Upper lobe of left lung (tissue), 6 donors: ENCODE measurements at regions not wholly inside any gene's neighbourhood (a gene's known extent, or its start where the extent isn't known, plus 50 kb on each side); places are given as distances from the start of the nearest gene placed in this dataset.
A peak's percentile ranks its signal among the peaks of the same experiment; 100 is the strongest.

Experiments used
- ATAC-seq, 2 donors: fragments of 200-7000 bp; cut with Tn5 transposase; one replicate each; pipeline ENCODE4 v1.9.1; 2022; ENCODE audit warnings: mild to moderate bottlenecking in 2 of 2, moderate library complexity in 2 of 2; ENCODE audit not compliant: low FRiP score in 2 of 2
- DNase-seq, 2 donors: peaks; one replicate each; pipeline ENCODE4 v3.0.0-alpha.2; 2019 to 2020
- H3K27ac ChIP-seq, 4 donors: fragments of 200-600 bp; sonication (generic); one replicate each; pipeline ENCODE4 v1.5.1; 2016 to 2019
- H3K27me3 ChIP-seq, 4 donors: fragments of 200-600 bp; sonication (generic); one replicate each; pipeline ENCODE4 v1.5.1; 2017 to 2019
- H3K36me3 ChIP-seq, 4 donors: fragments of 200-600 bp; sonication (generic); one replicate each; pipeline ENCODE4 v1.5.1; 2016 to 2019
- H3K4me1 ChIP-seq, 4 donors: fragments of 200-600 bp; sonication (generic); one replicate each; pipeline ENCODE4 v1.5.1; 2018 to 2019
- H3K4me3 ChIP-seq, 4 donors: fragments of 200-600 bp; sonication (generic); one replicate each; pipeline ENCODE4 v1.5.1; 2017 to 2019; ENCODE audit warnings: mild to moderate bottlenecking in 2 of 4, moderate library complexity in 1 of 4
- H3K9me3 ChIP-seq, 4 donors: fragments of 200-600 bp; sonication (generic); one replicate each; pipeline ENCODE4 v1.5.1; 2018 to 2019
- CTCF ChIP-seq, 6 experiments: fragments of 450-650 bp in 4 of 6; fragments of 200-600 bp in 2 of 6; sonication (generic) in 2 of 6; IDR thresholded peaks; one replicate each; pipeline ENCODE4 v1.5.1; 2016 to 2019; ENCODE audit warnings: antibody characterized with exemption in 6 of 6
- EP300 ChIP-seq, 4 donors: sonication (generic); formaldehyde crosslinking; IDR thresholded peaks; one replicate each; pipeline ENCODE4 v1.5.1; 2017; ENCODE audit warnings: antibody characterized with exemption in 4 of 4, control low read depth in 2 of 4
- POLR2A ChIP-seq, 4 donors: fragments of 450-650 bp; IDR thresholded peaks; one replicate each; pipeline ENCODE4 v1.5.1; 2016 to 2017; ENCODE audit warnings: antibody characterized with exemption in 4 of 4, mild to moderate bottlenecking in 2 of 4
- POLR2AphosphoS5 ChIP-seq, 2 donors: sonication (generic); formaldehyde crosslinking; IDR thresholded peaks; one replicate each; pipeline ENCODE4 v1.5.1; 2017; ENCODE audit warnings: antibody characterized with exemption in 2 of 2
- WGBS, 2 donors: methylation state at CpG; one replicate each; pipeline ENCODE4 v1.1.5; 2017 to 2018; 5-methylcytosine and 5-hydroxymethylcytosine counted together
- donor health status: DM: no; HTN: no; CAD: no; lungs with moderate emphysema.
- donor health status: DM: no; HTN: yes; CAD: no; lungs with severe emphysema.

- no peak for TF ChIP-seq CTCF (IDR thresholded peaks at IDR 0.05)
- no peak for TF ChIP-seq EP300 (IDR thresholded peaks at IDR 0.05)
- no peak for TF ChIP-seq POLR2AphosphoS5 (IDR thresholded peaks at IDR 0.05)
- no peak for TF ChIP-seq POLR2A (IDR thresholded peaks at IDR 0.05)
- DNase-seq (peak in 1 of 2 donors; percentile 18), ATAC-seq (no peak)
- Histone ChIP-seq H3K36me3 (no peaks in the 10 kb centered on the region), H3K4me3 (no peak overlapping the region), H3K27me3 (no peaks in the 10 kb centered on the region), H3K4me1 (peaks cover 0 to 6% (median 0%) of the 10 kb centered on the region in 4 donors), H3K27ac (no peak overlapping the region), H3K9me3 (peaks cover 4 to 16% (median 13%) of the 10 kb centered on the region in 4 donors)
- 78 to 84% methylated on average over 17 to 20 of the region's 20 CpGs for WGBS, 2 donors
These were observed 274.0 kb downstream of the BRD1 start for GRCh38 chr22:49553518-49554295.

GRCh38 chr22:49553076-49553475 is 274.6 kb downstream of the BRD1 start:
- peak; percentile 5 to 56 for DNase-seq
- Histone ChIP-seq H3K9me3 (peaks cover 4 to 16% (median 13%) of the 10 kb centered on the region in 4 donors), H3K36me3 (no peaks in the 10 kb centered on the region), H3K27ac (no peak overlapping the region), H3K4me3 (no peak overlapping the region), H3K27me3 (no peaks in the 10 kb centered on the region), H3K4me1 (peaks cover 0 to 6% (median 0%) of the 10 kb centered on the region in 4 donors)
- WGBS, 2 donors = 84 to 91% methylated on average over 8 to 11 of the region's 11 CpGs
- TF ChIP-seq CTCF (IDR thresholded peaks at IDR 0.05) (no peak), POLR2AphosphoS5 (IDR thresholded peaks at IDR 0.05) (no peak), POLR2A (IDR thresholded peaks at IDR 0.05) (no peak), EP300 (IDR thresholded peaks at IDR 0.05) (no peak)
- ATAC-seq = no peak

- no peak overlapping the region for H3K27ac ChIP-seq
- peak in 1 of 2 donors; percentile 15 for DNase-seq
These were observed 275.6 kb downstream of the BRD1 start for GRCh38 chr22:49551897-49552614.

DNA sequence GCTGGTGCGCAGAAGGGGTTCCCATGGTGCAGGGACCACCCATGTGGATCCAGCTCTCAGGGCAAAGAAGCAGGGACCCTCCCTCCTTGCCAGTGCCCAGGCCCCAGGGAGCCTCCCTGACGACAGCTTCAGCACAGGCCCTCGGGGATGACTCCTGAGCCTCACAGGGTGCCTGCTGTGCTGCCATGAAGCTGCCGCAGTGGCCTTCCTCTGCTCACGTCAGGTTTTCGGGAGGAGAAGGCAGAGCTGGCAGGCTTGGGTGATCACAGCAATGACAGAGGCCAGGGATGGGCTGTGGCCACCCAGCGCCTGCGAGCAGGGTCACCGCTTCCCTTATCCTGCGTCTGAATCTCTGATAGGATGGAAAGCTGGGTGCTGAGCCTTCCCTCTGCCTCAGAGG is 276.2 kb downstream of the BRD1 start:
- ATAC-seq = no peak
- no peak overlapping the region for H3K4me3 ChIP-seq
- TF ChIP-seq EP300 (IDR thresholded peaks at IDR 0.05) = no peak
- no peak for TF ChIP-seq CTCF (IDR thresholded peaks at IDR 0.05)
- no peak for TF ChIP-seq POLR2AphosphoS5 (IDR thresholded peaks at IDR 0.05)
- no peak for TF ChIP-seq POLR2A (IDR thresholded peaks at IDR 0.05)
- DNase-seq = peak in 1 of 2 donors; percentile 0
- WGBS, 2 donors = 98 to 100% methylated on average over 1 to 10 of the region's 10 CpGs
- no peaks in the 10 kb centered on the region for H3K27me3 ChIP-seq
- H3K9me3 ChIP-seq = peaks cover 4 to 16% (median 13%) of the 10 kb centered on the region in 4 donors
- H3K27ac ChIP-seq = no peak overlapping the region
- no peaks in the 10 kb centered on the region for H3K36me3 ChIP-seq
- H3K4me1 ChIP-seq = peaks cover 0 to 6% (median 0%) of the 10 kb centered on the region in 4 donors

More at GRCh38 chr22:49551897-49552614, 275.6 kb downstream of the BRD1 start:
- TF ChIP-seq EP300 (IDR thresholded peaks at IDR 0.05) = no peak
- TF ChIP-seq CTCF (IDR thresholded peaks at IDR 0.05) = no peak
- no peak for TF ChIP-seq POLR2A (IDR thresholded peaks at IDR 0.05)
- no peak for TF ChIP-seq POLR2AphosphoS5 (IDR thresholded peaks at IDR 0.05)
- peaks cover 4 to 16% (median 13%) of the 10 kb centered on the region in 4 donors for H3K9me3 ChIP-seq
- H3K4me1 ChIP-seq = peaks cover 0 to 6% (median 0%) of the 10 kb centered on the region in 4 donors
- H3K27me3 ChIP-seq = no peaks in the 10 kb centered on the region
- ATAC-seq = no peak
- H3K36me3 ChIP-seq = no peaks in the 10 kb centered on the region
- H3K4me3 ChIP-seq = no peak overlapping the region
- WGBS, 2 donors = 74 to 80% methylated on average over 10 to 14 of the region's 15 CpGs
